ENCODE measurements at regions not wholly inside any gene's neighbourhood (a gene's known extent, or its start where the extent isn't known, plus 50 kb on each side); places are given as distances from the start of the nearest gene placed in this dataset.

DNA sequence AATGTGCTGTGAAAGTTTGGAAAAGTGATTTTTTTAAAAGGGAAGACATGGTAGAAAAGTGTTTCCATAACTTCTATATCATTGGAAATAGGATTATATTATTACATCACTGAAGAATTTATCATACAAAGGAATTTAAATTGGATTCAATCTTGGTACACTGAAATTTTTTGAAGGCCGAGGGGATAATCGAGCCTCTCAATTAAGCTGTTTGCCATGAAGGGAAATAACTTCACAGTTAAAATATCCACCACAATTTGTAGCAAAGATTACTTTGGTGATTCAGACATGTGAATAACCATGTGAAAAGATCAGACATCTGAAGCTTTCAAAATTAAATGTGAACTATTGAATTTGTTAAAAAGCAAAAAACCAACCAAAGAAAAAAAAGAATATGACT lies 215.3 kb downstream of the KLF5 start:
- no peak overlapping the region for H3K27ac ChIP-seq (ENCODE audit: low read length)
- no CpG with 5 or more reads among the region's 2 CpGs for WGBS (ENCODE audit: insufficient coverage)

DNA sequence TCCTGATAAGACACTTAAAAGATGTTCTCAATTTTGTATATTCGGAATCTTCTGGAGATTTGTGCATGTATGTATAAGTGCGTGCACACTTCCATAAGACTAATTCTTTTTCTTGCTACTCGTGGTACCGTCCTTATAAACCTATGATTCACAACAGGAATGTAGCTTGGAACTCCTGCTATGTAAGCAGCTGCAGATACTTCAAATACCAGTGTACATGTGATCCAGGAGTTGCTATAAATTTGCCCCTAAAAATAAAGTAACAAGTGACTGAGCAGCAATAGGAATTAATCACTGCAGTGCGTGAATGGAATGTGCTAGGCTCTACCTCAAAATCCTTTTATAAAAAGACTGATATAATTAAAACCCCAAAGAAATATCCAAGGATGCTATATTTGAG lies 214.9 kb downstream of the KLF5 start:
- Histone ChIP-seq H3K36me3 (ENCODE audit: control insufficient read depth, insufficient read depth, low read length) (no peaks in the 10 kb centered on the region), H3K9me3 (replicated peaks; ENCODE audit: control insufficient read depth, low read depth, low read length) (no peaks in the 10 kb centered on the region), H3K27me3 (ENCODE audit: control insufficient read depth, insufficient read depth, low read length) (no peaks in the 10 kb centered on the region), H3K27ac (ENCODE audit: low read length) (no peak overlapping the region), H3K4me3 (ENCODE audit: low read length) (no peak overlapping the region), H3K4me1 (ENCODE audit: control insufficient read depth, insufficient read depth, low read length) (peaks cover 5% of the 10 kb centered on the region)
- WGBS (ENCODE audit: insufficient coverage): no CpG with 5 or more reads among the region's 5 CpGs
- DNase-seq: peak; percentile 73

More for the DNA sequence above, 215.3 kb downstream of the KLF5 start:
- Histone ChIP-seq H3K4me1 (ENCODE audit: control insufficient read depth, insufficient read depth, low read length) (peaks cover 3% of the 10 kb centered on the region), H3K36me3 (ENCODE audit: control insufficient read depth, insufficient read depth, low read length) (no peaks in the 10 kb centered on the region), H3K9me3 (replicated peaks; ENCODE audit: control insufficient read depth, low read depth, low read length) (no peaks in the 10 kb centered on the region), H3K4me3 (ENCODE audit: low read length) (no peak overlapping the region), H3K27me3 (ENCODE audit: control insufficient read depth, insufficient read depth, low read length) (no peaks in the 10 kb centered on the region)
- DNase-seq: no peak

DNA sequence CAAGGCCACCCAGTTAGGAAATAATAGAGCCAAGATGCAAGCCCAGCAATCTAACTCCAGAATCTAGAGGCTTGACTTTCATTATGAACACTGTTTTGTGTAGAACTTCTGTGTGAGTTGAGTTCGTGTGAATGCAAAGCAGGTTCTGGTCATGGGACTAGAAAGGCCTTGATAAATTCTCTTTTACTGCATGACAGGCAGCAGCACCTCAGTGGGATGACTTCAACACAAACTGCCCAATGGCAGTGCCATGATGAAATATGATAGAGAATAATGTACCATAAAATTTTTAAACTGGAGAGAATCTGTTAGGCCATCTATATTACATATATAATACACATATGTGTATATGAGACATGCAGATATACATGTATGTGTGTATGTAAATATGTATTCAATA lies 214.5 kb downstream of the KLF5 start:
- Histone ChIP-seq H3K36me3 (ENCODE audit: control insufficient read depth, insufficient read depth, low read length) (no peaks in the 10 kb centered on the region), H3K4me1 (ENCODE audit: control insufficient read depth, insufficient read depth, low read length) (peaks cover 9% of the 10 kb centered on the region), H3K27ac (ENCODE audit: low read length) (no peak overlapping the region), H3K9me3 (replicated peaks; ENCODE audit: control insufficient read depth, low read depth, low read length) (no peaks in the 10 kb centered on the region), H3K4me3 (ENCODE audit: low read length) (no peak overlapping the region), H3K27me3 (ENCODE audit: control insufficient read depth, insufficient read depth, low read length) (no peaks in the 10 kb centered on the region)
- WGBS (ENCODE audit: insufficient coverage): no CpG with 5 or more reads among the region's 1 CpG
- DNase-seq: no peak

DNA sequence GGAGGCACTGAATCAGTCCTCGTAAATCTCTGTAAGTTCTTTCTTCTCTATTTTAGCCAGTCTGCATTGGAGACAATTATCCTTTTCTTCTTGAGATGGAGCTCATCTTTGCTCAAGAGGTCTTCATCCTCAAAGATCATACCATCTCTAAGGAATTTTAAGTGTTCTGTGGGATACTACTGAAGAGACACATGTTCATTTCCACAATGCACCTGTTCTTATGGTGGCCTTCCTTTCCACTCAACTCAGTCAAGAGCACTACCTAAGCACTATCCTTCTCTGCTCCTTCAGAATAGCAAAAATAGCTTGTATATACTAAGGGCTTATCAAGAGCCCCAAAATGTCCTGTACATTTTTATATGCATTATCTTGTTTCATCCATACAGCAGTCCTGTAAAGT lies 214.0 kb downstream of the KLF5 start:
- Histone ChIP-seq H3K9me3 (replicated peaks; ENCODE audit: control insufficient read depth, low read depth, low read length) (no peaks in the 10 kb centered on the region), H3K27me3 (ENCODE audit: control insufficient read depth, insufficient read depth, low read length) (no peaks in the 10 kb centered on the region), H3K4me1 (ENCODE audit: control insufficient read depth, insufficient read depth, low read length) (peaks cover 10% of the 10 kb centered on the region), H3K27ac (ENCODE audit: low read length) (no peak overlapping the region), H3K36me3 (ENCODE audit: control insufficient read depth, insufficient read depth, low read length) (no peaks in the 10 kb centered on the region), H3K4me3 (ENCODE audit: low read length) (no peak overlapping the region)
- DNase-seq: no peak
- WGBS (ENCODE audit: insufficient coverage): 100% methylated on average over 1 of the region's 1 CpG

DNA sequence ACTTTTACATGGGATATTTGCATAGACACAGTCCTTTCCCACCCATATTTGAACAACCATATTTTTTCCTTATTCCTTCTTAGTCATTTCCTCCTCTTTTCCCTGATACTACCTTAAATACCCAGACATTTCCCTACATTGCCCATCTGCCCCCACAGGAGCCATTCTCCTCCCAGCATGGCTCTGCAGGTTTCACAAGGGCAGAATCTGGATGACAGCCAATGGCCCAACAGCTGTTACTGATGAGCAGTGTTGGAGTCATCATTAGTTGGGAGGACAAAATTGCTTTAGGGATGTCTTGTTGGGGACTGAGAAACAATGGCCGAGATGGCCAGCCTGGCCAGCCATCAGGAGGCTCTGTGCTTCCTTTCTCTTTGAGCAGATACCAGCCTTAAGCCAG lies 209.5 kb downstream of the KLF5 start:
- no peak overlapping the region for H3K4me3 ChIP-seq (ENCODE audit: low read length)
- no peaks in the 10 kb centered on the region for H3K9me3 ChIP-seq (replicated peaks; ENCODE audit: control insufficient read depth, low read depth, low read length)
- 100% methylated on average over 1 of the region's 1 CpG for WGBS (ENCODE audit: insufficient coverage)
- no peaks in the 10 kb centered on the region for H3K36me3 ChIP-seq (ENCODE audit: control insufficient read depth, insufficient read depth, low read length)
- H3K4me1 ChIP-seq (ENCODE audit: control insufficient read depth, insufficient read depth, low read length): peaks cover 7% of the 10 kb centered on the region
- no peaks in the 10 kb centered on the region for H3K27me3 ChIP-seq (ENCODE audit: control insufficient read depth, insufficient read depth, low read length)
- H3K27ac ChIP-seq (ENCODE audit: low read length): no peak overlapping the region
- DNase-seq: peak; percentile 46

DNA sequence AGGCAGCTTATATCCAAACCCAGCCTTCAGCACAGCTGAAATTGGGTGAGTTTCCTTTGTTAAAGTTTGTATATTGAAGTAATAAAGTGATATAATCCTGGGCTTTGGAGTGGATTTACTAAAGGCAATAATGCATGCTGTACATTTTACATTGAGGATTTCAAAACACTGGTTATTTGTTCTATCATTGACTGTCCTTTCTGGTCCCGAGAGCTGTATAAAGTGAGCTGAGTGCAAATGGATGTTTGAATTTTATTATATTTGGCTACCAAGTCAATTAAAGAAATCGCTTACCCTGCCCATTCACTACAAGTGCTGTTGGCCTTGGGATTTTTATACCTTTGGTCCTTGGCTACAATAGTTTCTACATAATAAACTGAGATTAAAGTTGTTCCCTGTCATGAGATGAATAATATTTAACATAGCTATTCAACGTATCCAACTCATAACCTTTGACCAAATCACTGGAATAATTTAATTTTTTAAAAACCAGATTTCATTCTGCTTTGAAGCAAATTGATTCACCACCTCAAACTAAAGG lies 207.9 kb downstream of the KLF5 start:
- H3K36me3 ChIP-seq (ENCODE audit: control insufficient read depth, insufficient read depth, low read length): no peaks in the 10 kb centered on the region
- WGBS (ENCODE audit: insufficient coverage): no CpG with 5 or more reads among the region's 3 CpGs

DNA sequence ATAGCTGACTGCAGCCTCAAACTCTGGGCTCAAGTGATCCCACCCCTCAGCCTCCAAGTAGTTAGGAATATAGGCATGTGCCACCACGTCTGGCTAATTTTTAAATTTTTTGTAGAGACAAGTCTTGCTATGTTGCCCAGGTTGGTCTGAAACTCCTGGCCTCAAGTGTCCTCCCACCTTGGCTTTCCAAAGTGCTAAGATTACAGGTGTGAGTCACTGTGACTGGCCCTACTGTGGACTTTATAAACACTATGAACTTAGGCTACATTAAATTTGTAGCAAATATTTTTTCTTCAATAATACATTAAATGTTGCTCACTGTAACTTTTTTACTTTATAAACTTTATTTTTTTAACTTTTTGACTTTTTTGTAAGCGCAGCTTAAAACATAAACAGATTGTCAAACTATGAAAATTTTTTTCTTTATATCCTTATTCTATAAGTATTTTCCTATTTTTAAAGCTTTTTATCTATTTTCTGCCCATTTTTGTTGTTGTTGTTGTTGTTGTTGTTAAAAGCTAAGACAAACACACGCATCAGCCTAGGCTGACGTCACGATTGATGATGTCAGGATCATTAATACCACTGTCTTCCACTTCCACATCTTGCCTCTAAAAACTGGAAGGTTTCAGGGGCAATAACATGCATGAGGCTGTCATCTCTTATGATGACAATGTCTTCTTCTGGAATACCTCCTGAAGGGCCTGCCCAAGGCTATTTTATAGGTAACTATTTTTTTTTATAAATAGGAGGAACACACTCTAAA lies 204.2 kb downstream of the KLF5 start:
- DNase-seq: no peak
- Histone ChIP-seq H3K4me1 (ENCODE audit: control insufficient read depth, insufficient read depth, low read length) (peaks cover 13% of the 10 kb centered on the region), H3K27ac (ENCODE audit: low read length) (no peak overlapping the region), H3K4me3 (ENCODE audit: low read length) (no peak overlapping the region), H3K27me3 (ENCODE audit: control insufficient read depth, insufficient read depth, low read length) (no peaks in the 10 kb centered on the region), H3K9me3 (replicated peaks; ENCODE audit: control insufficient read depth, low read depth, low read length) (no peaks in the 10 kb centered on the region), H3K36me3 (ENCODE audit: control insufficient read depth, insufficient read depth, low read length) (no peaks in the 10 kb centered on the region)
- no CpG with 5 or more reads among the region's 5 CpGs for WGBS (ENCODE audit: insufficient coverage)

More for the DNA sequence above, 207.9 kb downstream of the KLF5 start:
- no peak for DNase-seq
- Histone ChIP-seq H3K4me3 (ENCODE audit: low read length) (no peak overlapping the region), H3K4me1 (ENCODE audit: control insufficient read depth, insufficient read depth, low read length) (peaks cover 7% of the 10 kb centered on the region), H3K27ac (ENCODE audit: low read length) (no peak overlapping the region), H3K27me3 (ENCODE audit: control insufficient read depth, insufficient read depth, low read length) (no peaks in the 10 kb centered on the region), H3K9me3 (replicated peaks; ENCODE audit: control insufficient read depth, low read depth, low read length) (no peaks in the 10 kb centered on the region)

DNA sequence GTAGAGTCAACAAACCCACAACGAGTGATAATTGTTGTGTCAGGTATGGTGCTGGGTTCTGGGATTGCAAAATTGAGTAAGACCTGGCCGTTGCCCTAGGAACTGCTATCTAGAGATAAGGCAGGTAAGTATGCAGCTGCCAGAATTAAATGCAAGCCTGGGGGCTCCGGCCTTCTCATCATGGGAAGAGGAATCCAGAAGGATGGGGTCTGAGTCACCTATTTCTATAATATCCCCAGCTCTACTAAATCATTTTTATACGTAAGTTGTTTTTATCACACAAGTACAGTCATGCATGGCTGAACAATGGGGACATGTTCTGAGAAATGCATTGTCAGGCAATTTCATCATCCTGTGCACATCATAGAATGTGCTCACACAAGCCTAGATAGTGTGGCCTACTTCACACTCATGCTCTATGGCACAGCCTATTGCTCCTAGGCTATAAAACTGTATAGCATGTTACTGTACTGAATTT lies 203.0 kb downstream of the KLF5 start:
- no peak overlapping the region for H3K27ac ChIP-seq (ENCODE audit: low read length)
- H3K4me1 ChIP-seq (ENCODE audit: control insufficient read depth, insufficient read depth, low read length): peaks cover 14% of the 10 kb centered on the region
- H3K9me3 ChIP-seq (replicated peaks; ENCODE audit: control insufficient read depth, low read depth, low read length): no peaks in the 10 kb centered on the region
- H3K27me3 ChIP-seq (ENCODE audit: control insufficient read depth, insufficient read depth, low read length): no peaks in the 10 kb centered on the region
- no peak overlapping the region for H3K4me3 ChIP-seq (ENCODE audit: low read length)
- 100% methylated on average over 1 of the region's 4 CpGs for WGBS (ENCODE audit: insufficient coverage)
- no peak for DNase-seq
- H3K36me3 ChIP-seq (ENCODE audit: control insufficient read depth, insufficient read depth, low read length): no peaks in the 10 kb centered on the region

DNA sequence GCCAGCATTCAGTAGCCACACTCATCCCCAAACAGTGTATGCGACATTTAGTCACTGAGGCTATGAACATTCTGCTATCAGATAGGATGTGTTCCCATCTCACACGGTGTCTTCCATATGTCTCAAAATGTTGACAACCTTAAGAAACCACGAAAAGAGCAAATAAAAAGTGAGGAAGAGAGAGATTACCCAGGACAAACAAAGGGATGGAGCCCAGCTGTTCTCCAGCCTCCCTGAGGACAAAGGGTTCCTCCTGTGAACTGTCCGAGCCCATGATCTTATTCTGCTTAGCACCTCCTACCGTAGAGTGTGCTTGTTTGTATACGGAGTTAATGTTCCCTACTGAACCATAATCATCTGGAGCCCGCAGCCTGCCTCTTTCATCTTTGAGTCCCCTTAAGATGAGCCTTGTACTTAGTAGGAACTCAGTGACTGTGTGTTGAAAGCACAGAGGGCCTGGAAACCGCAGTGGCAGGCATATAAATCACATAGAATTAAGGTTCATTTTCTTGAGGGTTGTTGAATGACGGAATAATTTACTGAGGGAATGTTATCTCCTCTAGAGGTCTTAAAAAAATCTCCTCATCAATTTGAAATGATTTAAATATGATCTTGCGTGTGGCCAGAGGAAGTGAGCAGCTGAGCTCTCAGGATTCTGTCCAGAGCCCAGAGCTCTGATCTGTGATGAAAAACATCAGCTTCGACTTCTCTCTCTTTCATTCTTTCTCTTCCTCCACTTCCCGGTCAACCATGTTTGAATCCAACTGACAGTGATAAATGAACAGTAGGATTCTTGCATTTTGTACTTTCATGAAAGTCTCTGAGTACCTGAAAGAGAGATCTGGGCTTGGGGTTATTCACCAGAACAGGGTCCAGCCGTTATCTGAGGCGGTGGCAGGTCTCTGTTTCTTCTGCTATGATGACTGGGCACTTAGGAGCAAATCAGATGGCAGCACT lies 200.5 kb downstream of the KLF5 start:
- WGBS (ENCODE audit: insufficient coverage): 73% methylated on average over 2 of the region's 14 CpGs
- no peak overlapping the region for H3K4me3 ChIP-seq (ENCODE audit: low read length)
- DNase-seq: peak; percentile 72
- H3K36me3 ChIP-seq (ENCODE audit: control insufficient read depth, insufficient read depth, low read length): no peaks in the 10 kb centered on the region
- peaks cover 14% of the 10 kb centered on the region for H3K4me1 ChIP-seq (ENCODE audit: control insufficient read depth, insufficient read depth, low read length)
- no peaks in the 10 kb centered on the region for H3K9me3 ChIP-seq (replicated peaks; ENCODE audit: control insufficient read depth, low read depth, low read length)
- no peaks in the 10 kb centered on the region for H3K27me3 ChIP-seq (ENCODE audit: control insufficient read depth, insufficient read depth, low read length)
- peak overlapping the region; percentile 29 for H3K27ac ChIP-seq (ENCODE audit: low read length)

DNA sequence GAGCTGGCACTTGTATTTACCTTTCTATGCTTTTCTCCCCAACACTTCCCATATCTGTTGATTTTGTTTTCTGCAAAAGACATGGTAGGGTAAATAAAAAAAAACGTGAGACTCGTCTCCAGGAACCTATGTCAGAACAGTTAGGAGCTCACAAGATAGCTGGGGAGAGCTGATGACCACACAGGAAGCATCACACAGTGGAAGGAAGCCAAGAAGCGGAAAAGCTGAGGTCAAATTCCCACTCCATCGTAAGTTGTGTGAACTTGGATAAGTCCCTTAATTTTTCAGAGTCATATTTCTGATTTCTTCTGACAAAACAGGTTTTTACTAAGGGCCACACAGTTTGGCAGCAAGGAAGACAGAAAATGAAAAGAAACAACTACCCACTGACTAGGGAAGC lies 199.6 kb downstream of the KLF5 start:
- peaks cover 14% of the 10 kb centered on the region for H3K4me1 ChIP-seq (ENCODE audit: control insufficient read depth, insufficient read depth, low read length)
- no peaks in the 10 kb centered on the region for H3K36me3 ChIP-seq (ENCODE audit: control insufficient read depth, insufficient read depth, low read length)
- 61% methylated on average over 2 of the region's 4 CpGs for WGBS (ENCODE audit: insufficient coverage)
- no peaks in the 10 kb centered on the region for H3K9me3 ChIP-seq (replicated peaks; ENCODE audit: control insufficient read depth, low read depth, low read length)
- H3K27me3 ChIP-seq (ENCODE audit: control insufficient read depth, insufficient read depth, low read length): no peaks in the 10 kb centered on the region
- DNase-seq: peak; percentile 29
- H3K4me3 ChIP-seq (ENCODE audit: low read length): no peak overlapping the region
- no peak overlapping the region for H3K27ac ChIP-seq (ENCODE audit: low read length)

Data from muscle of leg (tissue), 3 donors.